ENCODE measurements at regions not wholly inside any gene's neighbourhood (a gene's known extent, or its start where the extent isn't known, plus 50 kb on each side); places are given as distances from the start of the nearest gene placed in this dataset.
"Not testable (repeated sequence)": the region's sequence is repeated elsewhere in the genome, so short reads cannot be mapped to it uniquely, and the experiment has no call there.

DNA sequence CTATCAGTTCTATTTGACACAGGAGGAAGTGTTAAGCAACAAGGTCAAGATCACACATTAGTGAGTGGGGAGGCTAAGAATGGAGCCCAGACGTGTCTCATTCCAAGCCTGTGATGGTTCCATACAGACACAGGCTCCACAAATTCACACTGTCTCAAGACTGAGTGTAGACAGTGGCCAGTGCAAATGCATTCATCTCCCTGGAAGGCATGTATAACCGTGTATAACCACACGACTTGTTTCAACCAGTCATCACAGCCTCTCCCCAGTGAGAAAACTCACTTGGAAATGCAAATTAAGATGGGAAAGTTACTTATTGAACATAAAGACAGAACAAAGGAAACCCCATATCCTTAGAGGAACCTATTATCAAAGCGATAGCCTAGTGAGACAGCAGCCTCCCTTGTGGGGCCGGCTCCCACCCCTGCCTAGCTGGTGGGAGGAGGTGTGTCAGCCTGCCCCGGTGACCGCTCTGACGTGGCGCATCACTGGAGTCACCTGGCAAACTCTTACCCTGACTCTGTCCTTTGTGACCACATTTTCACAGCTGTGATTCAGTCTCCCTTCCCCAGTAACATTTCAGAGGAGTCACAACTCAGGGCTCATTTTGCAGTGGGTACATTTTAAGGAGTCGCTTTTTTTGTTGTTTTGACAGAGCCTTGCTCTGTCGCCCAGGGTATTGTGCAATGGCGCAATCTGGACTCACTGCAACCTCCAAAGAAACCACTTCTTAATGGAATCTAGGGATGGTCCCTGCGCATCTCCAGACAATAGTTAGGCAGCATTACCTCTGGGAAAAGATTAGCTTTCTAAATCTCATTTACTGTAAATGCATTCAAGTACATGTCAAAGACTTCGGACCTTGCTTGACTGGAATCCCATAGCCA lies 126.6 kb upstream of the PARD3 start:
- no peaks in the 10 kb centered on the region for H3K36me3 ChIP-seq

DNA sequence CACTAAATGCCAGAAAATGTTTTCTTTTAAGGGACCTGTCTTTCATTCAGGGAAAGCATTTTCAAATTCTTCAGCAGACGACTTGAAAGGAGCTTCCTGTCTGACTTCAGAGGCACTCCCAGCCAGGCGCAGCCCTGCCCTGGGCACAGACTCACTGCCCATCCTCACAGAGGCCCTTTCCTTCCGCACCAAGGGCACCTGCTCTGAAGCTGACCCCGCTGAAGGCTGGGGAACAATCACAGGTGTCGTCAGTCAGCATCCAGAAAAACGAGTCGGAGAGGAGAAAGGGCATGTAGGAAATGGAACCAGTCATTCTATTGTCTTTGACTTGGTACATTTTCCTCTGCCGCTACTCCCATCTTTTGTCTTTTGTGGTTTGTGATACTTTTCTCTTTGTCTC lies 125.3 kb upstream of the PARD3 start:
- WGBS, 2 donors: 70 to 75% methylated on average over 8 of the region's 8 CpGs
- Histone ChIP-seq H3K4me3 (replicated peaks in 1 of 3) (no peak overlapping the region), H3K27ac (no peak overlapping the region), H3K27me3 (no peaks in the 10 kb centered on the region), H3K4me1 (no peaks in the 10 kb centered on the region), H3K9me3 (no peaks in the 10 kb centered on the region), H3K36me3 (no peaks in the 10 kb centered on the region)
- DNase-seq: no peak
- intact Hi-C loops (cut with DNase I): no loop called here
- no peak for TF ChIP-seq POLR2A (IDR thresholded peaks at IDR 0.05)
- no peak for TF ChIP-seq CTCF (IDR thresholded peaks at IDR 0.05)

More for the DNA sequence above, 126.6 kb upstream of the PARD3 start:
- H3K27me3 ChIP-seq: no peaks in the 10 kb centered on the region
- no peaks in the 10 kb centered on the region for H3K4me1 ChIP-seq
- H3K27ac ChIP-seq: no peak overlapping the region
- TF ChIP-seq POLR2A (IDR thresholded peaks at IDR 0.05) (no peak), CTCF (IDR thresholded peaks at IDR 0.05) (no peak)
- DNase-seq: no peak
- intact Hi-C loops (cut with DNase I): no loop called here
- H3K9me3 ChIP-seq: no peaks in the 10 kb centered on the region
- WGBS, 2 donors: 86 to 87% methylated on average over 13 to 14 of the region's 14 CpGs
- no peak overlapping the region for H3K4me3 ChIP-seq (replicated peaks in 1 of 3)

GRCh38 chr10:34938399-34938670 lies 123.2 kb upstream of the PARD3 start:
- intact Hi-C loops (cut with DNase I): no loop called here
- no peaks in the 10 kb centered on the region for H3K9me3 ChIP-seq
- 84 to 98% methylated on average over 6 of the region's 6 CpGs for WGBS, 2 donors
- peaks cover 0 to 3% of the 10 kb centered on the region in 2 donors for H3K4me1 ChIP-seq
- no peak overlapping the region for H3K27ac ChIP-seq
- TF ChIP-seq CTCF (IDR thresholded peaks at IDR 0.05): no peak
- no peak for TF ChIP-seq POLR2A (IDR thresholded peaks at IDR 0.05)
- no peak for DNase-seq
- H3K4me3 ChIP-seq (replicated peaks in 1 of 3): no peak overlapping the region
- no peaks in the 10 kb centered on the region for H3K36me3 ChIP-seq
- H3K27me3 ChIP-seq: no peaks in the 10 kb centered on the region

DNA sequence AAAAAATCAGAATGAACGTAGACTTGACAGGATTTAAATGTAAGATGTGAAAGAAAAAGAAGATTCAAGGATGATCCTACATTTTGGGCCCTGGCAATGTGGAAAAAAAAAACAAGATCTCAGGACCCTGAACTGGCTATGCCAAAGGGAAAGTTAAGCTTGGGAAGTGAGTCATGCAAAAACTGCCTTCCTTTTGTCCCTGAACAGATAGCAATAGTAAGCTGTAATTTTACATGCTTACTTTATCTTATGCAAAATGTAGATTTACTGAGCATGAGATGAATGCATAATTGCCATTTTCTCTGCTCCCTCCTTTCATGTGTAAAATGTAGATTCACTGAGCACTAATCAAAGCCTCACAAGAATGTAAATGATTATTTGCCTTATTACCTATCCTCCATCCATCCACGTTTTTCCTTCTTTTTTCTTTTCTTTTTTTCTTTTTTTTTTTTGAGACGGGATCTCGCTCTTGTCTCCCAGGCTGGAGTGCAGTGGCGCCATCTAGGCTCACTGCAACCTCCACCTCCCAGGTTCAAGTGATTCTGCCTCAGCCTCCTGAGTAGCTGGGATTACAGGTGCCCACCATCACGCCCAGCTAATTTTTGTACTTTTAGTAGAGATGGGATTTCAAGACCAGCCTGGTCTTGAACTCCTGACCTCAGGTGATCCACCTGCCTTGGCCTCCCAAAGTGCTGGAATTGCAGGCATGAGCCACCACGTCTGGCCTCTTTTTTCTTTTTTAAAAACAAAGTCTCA lies 122.7 kb upstream of the PARD3 start:
- H3K9me3 ChIP-seq; intact Hi-C loops (cut with DNase I); H3K27ac ChIP-seq; H3K4me1 ChIP-seq; H3K4me3 ChIP-seq (replicated peaks in 1 of 3); H3K27me3 ChIP-seq; DNase-seq; H3K36me3 ChIP-seq: not testable (repeated sequence)
- WGBS, 2 donors: 71 to 77% methylated on average over 7 of the region's 7 CpGs
- TF ChIP-seq CTCF (IDR thresholded peaks at IDR 0.05): peak in 1 of 6 experiments; percentile 29

GRCh38 chr10:34936061-34936460 lies 121.0 kb upstream of the PARD3 start:
- WGBS, 2 donors: 85 to 87% methylated on average over 6 of the region's 6 CpGs
- no peaks in the 10 kb centered on the region for H3K36me3 ChIP-seq
- no peak overlapping the region for H3K4me3 ChIP-seq (replicated peaks in 1 of 3)
- no peaks in the 10 kb centered on the region for H3K9me3 ChIP-seq
- H3K27me3 ChIP-seq: no peaks in the 10 kb centered on the region
- no peak for DNase-seq
- intact Hi-C loops (cut with DNase I): no loop called here
- H3K27ac ChIP-seq: no peak overlapping the region
- TF ChIP-seq CTCF (IDR thresholded peaks at IDR 0.05) (no peak), POLR2A (IDR thresholded peaks at IDR 0.05) (no peak)
- H3K4me1 ChIP-seq: peaks cover 0 to 3% of the 10 kb centered on the region in 2 donors

All from thyroid gland (tissue), 4 donors.